ENCODE measurements at regions not wholly inside any gene's neighbourhood (a gene's known extent, or its start where the extent isn't known, plus 50 kb on each side); places are given as distances from the start of the nearest gene placed in this dataset.

DNA sequence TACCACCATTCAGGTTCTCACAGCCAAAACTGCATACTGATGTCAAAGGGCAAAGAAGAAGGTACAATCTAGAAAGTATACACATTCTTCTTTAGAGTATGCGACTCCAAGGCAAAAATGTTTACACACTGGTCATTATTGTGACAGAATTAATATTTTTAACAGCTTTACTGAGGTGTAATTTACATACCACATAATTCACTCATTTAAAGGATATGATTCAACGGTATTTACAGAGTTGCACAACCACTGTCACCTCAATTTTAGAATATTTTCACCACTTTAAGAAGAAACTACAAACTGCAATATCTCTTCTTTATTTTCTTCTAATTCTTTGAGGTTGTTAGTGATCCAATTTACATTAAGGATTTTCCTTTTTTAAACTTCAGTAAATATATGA, 325.4 kb upstream of the SMIM31 start:
- H3K9me2 ChIP-seq (ENCODE audit: insufficient read depth), result no peaks in the 10 kb centered on the region
- TF ChIP-seq EZH2phosphoT487 (IDR thresholded peaks at IDR 0.05; ENCODE audit: insufficient read depth, low read depth) (no peak), EZH2 (IDR thresholded peaks at IDR 0.05; ENCODE audit: insufficient read depth, poor library complexity, severe bottlenecking) (no peak)
- DNase-seq, result no peak
- H3K4me2 ChIP-seq (ENCODE audit: unreplicated experiment), result no peak overlapping the region
- H3K4me1 ChIP-seq (ENCODE audit: insufficient read depth), result no peaks in the 10 kb centered on the region
- no peaks in the 10 kb centered on the region for H3K9me3 ChIP-seq (ENCODE audit: low read depth)
- no peak overlapping the region for H3K9ac ChIP-seq
- no peaks in the 10 kb centered on the region for H3K79me2 ChIP-seq (ENCODE audit: insufficient read depth)
- no peaks in the 10 kb centered on the region for H4K20me1 ChIP-seq (ENCODE audit: insufficient read depth)
- no peaks in the 10 kb centered on the region for H3F3A ChIP-seq (ENCODE audit: insufficient read depth)
- in situ Hi-C loops (cut with MboI), result no loop called here
- no peak overlapping the region for H2AFZ ChIP-seq
- H3K36me3 ChIP-seq (ENCODE audit: low read depth), result no peaks in the 10 kb centered on the region
- H3K27ac ChIP-seq, result no peak overlapping the region
- H3K4me3 ChIP-seq, result no peak overlapping the region
- H3K27me3 ChIP-seq (replicated peaks; ENCODE audit: insufficient read depth), result no peaks in the 10 kb centered on the region
- WGBS, 2 experiments (ENCODE audit: low coverage in 1 of 2, low lambda C conversion rate in 2 of 2, missing lambda C conversion rate in 2 of 2), result 20 to 38% methylated on average over 2 of the region's 2 CpGs

DNA sequence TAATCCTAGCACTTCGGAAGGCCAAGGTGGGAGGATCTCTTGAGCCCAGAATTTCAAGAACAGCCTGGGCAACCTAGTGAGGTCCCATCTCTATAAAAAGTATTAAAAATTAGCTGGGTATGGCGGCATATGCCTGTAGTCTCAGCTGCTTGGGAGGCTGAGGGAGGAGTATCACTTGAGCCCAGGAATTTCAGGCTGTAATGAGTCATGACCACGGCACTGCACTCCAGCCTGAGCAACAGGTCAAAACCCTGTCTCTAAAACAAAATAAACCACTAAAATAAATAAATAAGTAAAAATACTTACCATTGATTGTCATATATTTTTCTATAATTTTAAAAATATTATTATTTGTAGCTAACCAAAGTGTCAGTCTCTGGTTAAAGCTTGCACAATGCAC, 315.6 kb upstream of the SMIM31 start:
- whole genome bisulfite sequencing, 2 experiments (ENCODE audit: low coverage in 1 of 2, low lambda C conversion rate in 2 of 2, missing lambda C conversion rate in 2 of 2), result 30 to 35% methylated on average over 3 of the region's 3 CpGs
- H3K27ac ChIP-seq, result no peak overlapping the region
- no peak overlapping the region for H3K9ac ChIP-seq
- no peaks in the 10 kb centered on the region for H3F3A ChIP-seq (ENCODE audit: insufficient read depth)
- H3K36me3 ChIP-seq (ENCODE audit: low read depth), result no peaks in the 10 kb centered on the region
- H3K9me3 ChIP-seq (ENCODE audit: low read depth), result no peaks in the 10 kb centered on the region
- H3K4me2 ChIP-seq (ENCODE audit: unreplicated experiment), result no peak overlapping the region
- no peaks in the 10 kb centered on the region for H3K4me1 ChIP-seq (ENCODE audit: insufficient read depth)
- no peaks in the 10 kb centered on the region for H3K9me2 ChIP-seq (ENCODE audit: insufficient read depth)
- H4K20me1 ChIP-seq (ENCODE audit: insufficient read depth), result no peaks in the 10 kb centered on the region
- TF ChIP-seq EZH2phosphoT487 (IDR thresholded peaks at IDR 0.05; ENCODE audit: insufficient read depth, low read depth) (no peak), EZH2 (IDR thresholded peaks at IDR 0.05; ENCODE audit: insufficient read depth, poor library complexity, severe bottlenecking) (no peak)
- H2AFZ ChIP-seq, result no peak overlapping the region
- H3K79me2 ChIP-seq (ENCODE audit: insufficient read depth), result no peaks in the 10 kb centered on the region
- no peak overlapping the region for H3K4me3 ChIP-seq
- H3K27me3 ChIP-seq (replicated peaks; ENCODE audit: insufficient read depth), result no peaks in the 10 kb centered on the region
- in situ Hi-C loops (cut with MboI), result no loop called here
- DNase-seq, result no peak

GRCh38 chr4:164439037-164439436, 314.9 kb upstream of the SMIM31 start:
- Histone ChIP-seq H3K27ac (no peak overlapping the region), H3K9ac (no peak overlapping the region), H3K9me2 (ENCODE audit: insufficient read depth) (no peaks in the 10 kb centered on the region), H4K20me1 (ENCODE audit: insufficient read depth) (no peaks in the 10 kb centered on the region), H3K36me3 (ENCODE audit: low read depth) (no peaks in the 10 kb centered on the region), H2AFZ (no peak overlapping the region), H3K4me1 (ENCODE audit: insufficient read depth) (no peaks in the 10 kb centered on the region), H3K79me2 (ENCODE audit: insufficient read depth) (no peaks in the 10 kb centered on the region), H3K4me3 (no peak overlapping the region), H3K27me3 (replicated peaks; ENCODE audit: insufficient read depth) (no peaks in the 10 kb centered on the region), H3F3A (ENCODE audit: insufficient read depth) (no peaks in the 10 kb centered on the region), H3K4me2 (ENCODE audit: unreplicated experiment) (no peak overlapping the region), H3K9me3 (ENCODE audit: low read depth) (no peaks in the 10 kb centered on the region)
- in situ Hi-C loops (cut with MboI), result no loop called here
- no peak for DNase-seq
- WGBS, 2 experiments (ENCODE audit: low coverage in 1 of 2, low lambda C conversion rate in 2 of 2, missing lambda C conversion rate in 2 of 2), result 29 to 34% methylated on average over 4 of the region's 4 CpGs
- no peak for TF ChIP-seq EZH2phosphoT487 (IDR thresholded peaks at IDR 0.05; ENCODE audit: insufficient read depth, low read depth)
- TF ChIP-seq EZH2 (IDR thresholded peaks at IDR 0.05; ENCODE audit: insufficient read depth, poor library complexity, severe bottlenecking), result no peak

GRCh38 chr4:164440199-164440598, 313.7 kb upstream of the SMIM31 start:
- in situ Hi-C loops (cut with MboI), result no loop called here
- no peaks in the 10 kb centered on the region for H3K27me3 ChIP-seq (replicated peaks; ENCODE audit: insufficient read depth)
- WGBS, 2 experiments (ENCODE audit: low coverage in 1 of 2, low lambda C conversion rate in 2 of 2, missing lambda C conversion rate in 2 of 2), result 48 to 65% methylated on average over 1 of the region's 1 CpG
- H3K4me3 ChIP-seq, result no peak overlapping the region
- H3K27ac ChIP-seq, result no peak overlapping the region
- no peaks in the 10 kb centered on the region for H3K4me1 ChIP-seq (ENCODE audit: insufficient read depth)
- DNase-seq, result no peak
- no peak overlapping the region for H2AFZ ChIP-seq
- no peaks in the 10 kb centered on the region for H3K36me3 ChIP-seq (ENCODE audit: low read depth)
- TF ChIP-seq EZH2phosphoT487 (IDR thresholded peaks at IDR 0.05; ENCODE audit: insufficient read depth, low read depth), result no peak
- TF ChIP-seq EZH2 (IDR thresholded peaks at IDR 0.05; ENCODE audit: insufficient read depth, poor library complexity, severe bottlenecking), result no peak
- no peaks in the 10 kb centered on the region for H3K79me2 ChIP-seq (ENCODE audit: insufficient read depth)
- H4K20me1 ChIP-seq (ENCODE audit: insufficient read depth), result no peaks in the 10 kb centered on the region
- no peaks in the 10 kb centered on the region for H3K9me3 ChIP-seq (ENCODE audit: low read depth)
- H3K9me2 ChIP-seq (ENCODE audit: insufficient read depth), result no peaks in the 10 kb centered on the region
- H3K9ac ChIP-seq, result no peak overlapping the region
- no peaks in the 10 kb centered on the region for H3F3A ChIP-seq (ENCODE audit: insufficient read depth)
- no peak overlapping the region for H3K4me2 ChIP-seq (ENCODE audit: unreplicated experiment)

DNA sequence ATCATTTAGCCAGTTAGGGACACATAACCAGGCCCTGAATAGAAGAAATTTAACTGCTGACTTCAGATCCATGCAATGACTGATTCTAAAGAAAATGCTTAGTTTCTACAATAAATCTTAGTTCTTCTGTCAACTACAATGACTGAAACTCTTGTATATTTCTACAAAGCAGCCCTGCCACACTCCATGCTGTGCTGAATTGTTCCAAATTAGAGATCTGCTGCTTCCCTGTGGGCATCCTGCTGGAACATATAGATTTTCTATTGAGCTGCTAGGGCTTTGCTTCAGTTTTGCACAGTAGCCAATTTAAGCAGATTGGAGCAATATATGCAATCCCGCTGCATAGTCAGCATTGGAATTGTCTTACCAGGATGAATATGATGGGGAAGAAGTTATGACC, 312.8 kb upstream of the SMIM31 start:
- no peak overlapping the region for H3K9ac ChIP-seq
- H3K27ac ChIP-seq, result no peak overlapping the region
- in situ Hi-C loops (cut with MboI), result no loop called here
- H3K4me1 ChIP-seq (ENCODE audit: insufficient read depth), result no peaks in the 10 kb centered on the region
- no peaks in the 10 kb centered on the region for H3F3A ChIP-seq (ENCODE audit: insufficient read depth)
- no peaks in the 10 kb centered on the region for H3K9me2 ChIP-seq (ENCODE audit: insufficient read depth)
- no peak overlapping the region for H3K4me2 ChIP-seq (ENCODE audit: unreplicated experiment)
- H3K27me3 ChIP-seq (replicated peaks; ENCODE audit: insufficient read depth), result no peaks in the 10 kb centered on the region
- H3K36me3 ChIP-seq (ENCODE audit: low read depth), result no peaks in the 10 kb centered on the region
- no peak for DNase-seq
- no peak overlapping the region for H2AFZ ChIP-seq
- no peaks in the 10 kb centered on the region for H4K20me1 ChIP-seq (ENCODE audit: insufficient read depth)
- TF ChIP-seq EZH2 (IDR thresholded peaks at IDR 0.05; ENCODE audit: insufficient read depth, poor library complexity, severe bottlenecking) (no peak), EZH2phosphoT487 (IDR thresholded peaks at IDR 0.05; ENCODE audit: insufficient read depth, low read depth) (no peak)
- WGBS, 2 experiments (ENCODE audit: low coverage in 1 of 2, low lambda C conversion rate in 2 of 2, missing lambda C conversion rate in 2 of 2), result 24 to 38% methylated on average over 1 of the region's 1 CpG
- no peaks in the 10 kb centered on the region for H3K79me2 ChIP-seq (ENCODE audit: insufficient read depth)
- H3K9me3 ChIP-seq (ENCODE audit: low read depth), result no peaks in the 10 kb centered on the region
- H3K4me3 ChIP-seq, result no peak overlapping the region

All from GM23248 (cell line).